ENCODE measurements at regions not wholly inside any gene's neighbourhood (a gene's known extent, or its start where the extent isn't known, plus 50 kb on each side); places are given as distances from the start of the nearest gene placed in this dataset.

DNA sequence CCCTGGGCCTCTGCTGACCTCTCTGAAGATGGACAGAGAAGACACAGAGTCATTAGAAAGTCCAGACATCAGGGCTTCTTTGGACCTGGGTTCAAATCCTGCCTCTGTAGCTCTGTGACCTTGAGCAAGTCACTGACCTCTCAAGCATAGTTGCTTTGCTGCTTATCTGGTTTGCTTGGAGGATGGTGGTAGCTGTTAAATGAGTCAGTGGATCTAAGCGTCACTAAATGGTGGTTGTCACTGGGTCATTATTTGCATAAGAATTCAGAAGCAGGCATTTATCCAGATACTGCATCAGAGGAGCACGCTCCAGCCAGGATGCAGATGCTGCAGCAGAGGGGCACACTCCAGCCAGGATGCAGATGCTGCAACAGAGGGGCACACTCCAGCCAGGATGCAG is 229.2 kb downstream of the GLI2 start:
- Histone ChIP-seq H3K36me3 (ENCODE audit: control insufficient read depth, insufficient read depth, low read length) (no peaks in the 10 kb centered on the region), H3K27me3 (replicated peaks; ENCODE audit: control insufficient read depth, insufficient read depth, low read length) (no peaks in the 10 kb centered on the region; the same call in 1 of the 2 replicates), H3K4me3 (replicated peaks; ENCODE audit: low read depth, low read length) (no peak overlapping the region)
- no peak for DNase-seq (ENCODE audit: extremely low read depth, insufficient read length)
- TF ChIP-seq CTCF (IDR thresholded peaks at IDR 0.05; ENCODE audit: insufficient read depth, low read length, poor library complexity, severe bottlenecking) = no peak

GRCh38 chr2:120966510-120967254 is 231.0 kb downstream of the GLI2 start:
- H3K4me3 ChIP-seq (replicated peaks; ENCODE audit: low read depth, low read length) = no peak overlapping the region
- DNase-seq (ENCODE audit: extremely low read depth, insufficient read length) = no peak
- no peaks in the 10 kb centered on the region; the same call in none of the 2 replicates for H3K27me3 ChIP-seq (replicated peaks; ENCODE audit: control insufficient read depth, insufficient read depth, low read length)
- no peaks in the 10 kb centered on the region for H3K36me3 ChIP-seq (ENCODE audit: control insufficient read depth, insufficient read depth, low read length)
- no peak for TF ChIP-seq CTCF (IDR thresholded peaks at IDR 0.05; ENCODE audit: insufficient read depth, low read length, poor library complexity, severe bottlenecking)

DNA sequence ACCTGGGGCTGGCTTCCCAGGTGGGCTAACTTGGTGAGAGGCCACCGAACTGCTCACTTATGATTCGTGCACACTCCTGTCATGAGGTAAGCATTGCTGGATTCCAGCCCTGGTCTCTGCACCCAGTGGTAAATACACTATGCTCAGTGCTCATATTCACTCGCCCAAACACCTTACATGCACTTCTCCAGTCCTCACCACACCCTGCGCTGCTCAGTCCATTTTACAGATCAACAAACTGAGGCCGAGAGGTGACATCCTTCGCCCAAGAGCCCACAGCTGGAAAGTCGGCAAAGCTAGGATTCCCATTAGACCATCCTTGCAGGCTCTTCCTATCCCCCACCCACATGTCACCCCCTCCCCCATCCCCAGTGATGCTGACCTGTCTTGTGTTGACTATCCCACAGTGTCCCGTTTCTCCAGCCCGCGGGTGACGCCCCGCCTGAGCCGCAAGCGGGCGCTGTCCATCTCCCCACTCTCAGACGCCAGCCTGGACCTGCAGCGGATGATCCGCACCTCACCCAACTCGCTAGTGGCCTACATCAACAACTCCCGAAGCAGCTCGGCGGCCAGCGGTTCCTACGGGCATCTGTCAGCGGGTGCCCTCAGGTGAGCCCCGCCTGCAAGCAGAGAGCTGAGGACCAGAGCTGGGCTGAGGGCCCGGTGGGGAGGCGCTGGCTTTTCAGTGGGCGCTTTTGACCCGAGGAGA is 232.8 kb downstream of the GLI2 start:
- Histone ChIP-seq H3K4me3 (replicated peaks; ENCODE audit: low read depth, low read length) (no peak overlapping the region), H3K36me3 (ENCODE audit: control insufficient read depth, insufficient read depth, low read length) (no peaks in the 10 kb centered on the region), H3K27me3 (replicated peaks; ENCODE audit: control insufficient read depth, insufficient read depth, low read length) (no peaks in the 10 kb centered on the region; the same call in 1 of the 2 replicates)
- DNase-seq (ENCODE audit: extremely low read depth, insufficient read length) = no peak
- no peak for TF ChIP-seq CTCF (IDR thresholded peaks at IDR 0.05; ENCODE audit: insufficient read depth, low read length, poor library complexity, severe bottlenecking)

- Histone ChIP-seq H3K36me3 (ENCODE audit: control insufficient read depth, insufficient read depth, low read length) (no peaks in the 10 kb centered on the region), H3K4me3 (replicated peaks; ENCODE audit: low read depth, low read length) (no peak overlapping the region), H3K27me3 (replicated peaks; ENCODE audit: control insufficient read depth, insufficient read depth, low read length) (no peaks in the 10 kb centered on the region; the same call in 1 of the 2 replicates)
- TF ChIP-seq CTCF (IDR thresholded peaks at IDR 0.05; ENCODE audit: insufficient read depth, low read length, poor library complexity, severe bottlenecking) = no peak
- DNase-seq (ENCODE audit: extremely low read depth, insufficient read length) = no peak
These were observed 234.1 kb downstream of the GLI2 start for GRCh38 chr2:120969613-120970355.

- Histone ChIP-seq H3K36me3 (ENCODE audit: control insufficient read depth, insufficient read depth, low read length) (no peaks in the 10 kb centered on the region), H3K4me3 (replicated peaks; ENCODE audit: low read depth, low read length) (no peak overlapping the region), H3K27me3 (replicated peaks; ENCODE audit: control insufficient read depth, insufficient read depth, low read length) (no peaks in the 10 kb centered on the region; the same call in 1 of the 2 replicates)
- DNase-seq (ENCODE audit: extremely low read depth, insufficient read length) = no peak
- TF ChIP-seq CTCF (IDR thresholded peaks at IDR 0.05; ENCODE audit: insufficient read depth, low read length, poor library complexity, severe bottlenecking) = no peak
These were observed 236.2 kb downstream of the GLI2 start for GRCh38 chr2:120971866-120972265.

All from GM06990 (cell line).